ENCODE measurements at regions not wholly inside any gene's neighbourhood (a gene's known extent, or its start where the extent isn't known, plus 50 kb on each side); places are given as distances from the start of the nearest gene placed in this dataset.

GRCh38 chr4:107212565-107212964, 176.5 kb upstream of the DKK2 start:
- Histone ChIP-seq H3K36me3 (ENCODE audit: low read depth) (no peaks in the 10 kb centered on the region), H3K4me2 (no peak overlapping the region), H3K79me2 (ENCODE audit: low read depth) (no peaks in the 10 kb centered on the region), H3K27ac (no peak overlapping the region), H4K20me1 (ENCODE audit: insufficient read depth) (no peaks in the 10 kb centered on the region), H3K4me3 (no peak overlapping the region), H2AFZ (no peak overlapping the region), H3K27me3 (ENCODE audit: insufficient read depth, low read depth) (no peaks in the 10 kb centered on the region), H3K9me2 (ENCODE audit: insufficient read depth) (no peaks in the 10 kb centered on the region), H3K9me3 (ENCODE audit: insufficient read depth, low read depth) (no peaks in the 10 kb centered on the region), H3K4me1 (replicated peaks; ENCODE audit: insufficient read depth) (no peaks in the 10 kb centered on the region), H3F3A (ENCODE audit: insufficient read depth, low read depth) (no peaks in the 10 kb centered on the region)
- intact Hi-C loops (cut with micrococcal nuclease; ENCODE audit: unreplicated experiment), result no loop called here
- ChIA-PET CTCF (no interaction called here), POLR2A (ENCODE audit: unreplicated experiment) (no interaction called here)
- TF ChIP-seq, protein P1, sequence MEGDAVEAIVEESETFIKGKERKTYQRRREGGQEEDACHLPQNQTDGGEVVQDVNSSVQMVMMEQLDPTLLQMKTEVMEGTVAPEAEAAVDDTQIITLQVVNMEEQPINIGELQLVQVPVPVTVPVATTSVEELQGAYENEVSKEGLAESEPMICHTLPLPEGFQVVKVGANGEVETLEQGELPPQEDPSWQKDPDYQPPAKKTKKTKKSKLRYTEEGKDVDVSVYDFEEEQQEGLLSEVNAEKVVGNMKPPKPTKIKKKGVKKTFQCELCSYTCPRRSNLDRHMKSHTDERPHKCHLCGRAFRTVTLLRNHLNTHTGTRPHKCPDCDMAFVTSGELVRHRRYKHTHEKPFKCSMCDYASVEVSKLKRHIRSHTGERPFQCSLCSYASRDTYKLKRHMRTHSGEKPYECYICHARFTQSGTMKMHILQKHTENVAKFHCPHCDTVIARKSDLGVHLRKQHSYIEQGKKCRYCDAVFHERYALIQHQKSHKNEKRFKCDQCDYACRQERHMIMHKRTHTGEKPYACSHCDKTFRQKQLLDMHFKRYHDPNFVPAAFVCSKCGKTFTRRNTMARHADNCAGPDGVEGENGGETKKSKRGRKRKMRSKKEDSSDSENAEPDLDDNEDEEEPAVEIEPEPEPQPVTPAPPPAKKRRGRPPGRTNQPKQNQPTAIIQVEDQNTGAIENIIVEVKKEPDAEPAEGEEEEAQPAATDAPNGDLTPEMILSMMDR (conservative IDR thresholded peaks at IDR 0.05), result no peak
- no peak for TF ChIP-seq EZH2 (IDR thresholded peaks at IDR 0.05; ENCODE audit: low read depth)
- DNase-seq, result no peak
- BruUV-seq (replicated peaks), result no TSS peak

GRCh38 chr4:107210450-107211239, 174.5 kb upstream of the DKK2 start:
- Histone ChIP-seq H3F3A (ENCODE audit: insufficient read depth, low read depth) (no peaks in the 10 kb centered on the region), H3K4me3 (no peak overlapping the region), H3K27me3 (ENCODE audit: insufficient read depth, low read depth) (no peaks in the 10 kb centered on the region), H2AFZ (no peak overlapping the region), H3K79me2 (ENCODE audit: low read depth) (no peaks in the 10 kb centered on the region), H3K36me3 (ENCODE audit: low read depth) (no peaks in the 10 kb centered on the region), H3K27ac (no peak overlapping the region), H3K4me1 (replicated peaks; ENCODE audit: insufficient read depth) (no peaks in the 10 kb centered on the region), H3K9me2 (ENCODE audit: insufficient read depth) (no peaks in the 10 kb centered on the region), H3K9me3 (ENCODE audit: insufficient read depth, low read depth) (no peaks in the 10 kb centered on the region), H4K20me1 (ENCODE audit: insufficient read depth) (no peaks in the 10 kb centered on the region), H3K4me2 (no peak overlapping the region)
- POLR2A ChIA-PET (ENCODE audit: unreplicated experiment), result no interaction called here
- CTCF ChIA-PET, result no interaction called here
- no peak for DNase-seq
- BruUV-seq (replicated peaks), result no TSS peak
- TF ChIP-seq, protein P1 (conservative IDR thresholded peaks at IDR 0.05), result no peak
- TF ChIP-seq EZH2 (IDR thresholded peaks at IDR 0.05; ENCODE audit: low read depth), result no peak
- intact Hi-C loops (cut with micrococcal nuclease; ENCODE audit: unreplicated experiment), result no loop called here

DNA sequence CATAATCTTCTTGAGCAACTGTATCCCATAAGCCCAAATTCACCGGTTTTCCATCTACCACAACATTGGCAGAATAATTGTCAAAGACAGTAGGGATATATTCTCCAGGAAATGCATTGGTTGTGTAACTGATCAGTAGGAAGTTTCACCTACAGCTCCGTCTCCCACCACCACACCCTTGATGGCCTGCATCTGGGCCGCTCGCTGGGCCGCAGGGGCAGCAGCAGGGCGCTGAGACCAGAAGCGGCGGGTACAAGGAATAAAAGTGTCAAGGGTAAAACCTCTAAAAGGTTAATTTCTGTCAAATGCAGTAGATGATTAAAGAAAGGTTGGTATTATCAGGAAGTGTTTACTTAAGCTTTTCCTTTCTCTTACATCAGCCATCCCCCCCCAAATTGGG, 167.6 kb upstream of the DKK2 start:
- DNase-seq, result no peak
- H2AFZ ChIP-seq, result no peak overlapping the region
- H3K9me3 ChIP-seq (ENCODE audit: insufficient read depth, low read depth), result no peaks in the 10 kb centered on the region
- ChIA-PET CTCF (no interaction called here), POLR2A (ENCODE audit: unreplicated experiment) (no interaction called here)
- no peaks in the 10 kb centered on the region for H4K20me1 ChIP-seq (ENCODE audit: insufficient read depth)
- intact Hi-C loops (cut with micrococcal nuclease; ENCODE audit: unreplicated experiment), result no loop called here
- H3K4me2 ChIP-seq, result no peak overlapping the region
- no peaks in the 10 kb centered on the region for H3K4me1 ChIP-seq (replicated peaks; ENCODE audit: insufficient read depth)
- no peaks in the 10 kb centered on the region for H3K9me2 ChIP-seq (ENCODE audit: insufficient read depth)
- no peaks in the 10 kb centered on the region for H3K79me2 ChIP-seq (ENCODE audit: low read depth)
- no peaks in the 10 kb centered on the region for H3K36me3 ChIP-seq (ENCODE audit: low read depth)
- no peak overlapping the region for H3K27ac ChIP-seq
- H3K27me3 ChIP-seq (ENCODE audit: insufficient read depth, low read depth), result no peaks in the 10 kb centered on the region
- no TSS peak for BruUV-seq (replicated peaks)
- H3F3A ChIP-seq (ENCODE audit: insufficient read depth, low read depth), result no peaks in the 10 kb centered on the region
- TF ChIP-seq EZH2 (IDR thresholded peaks at IDR 0.05; ENCODE audit: low read depth), result no peak
- TF ChIP-seq, protein P1 (conservative IDR thresholded peaks at IDR 0.05), result no peak
- H3K4me3 ChIP-seq, result no peak overlapping the region
